B cell (primary cell): ENCODE measurements at regions not wholly inside any gene's neighbourhood (a gene's known extent, or its start where the extent isn't known, plus 50 kb on each side); places are given as distances from the start of the nearest gene placed in this dataset.

ENCODE experiments used
- ATAC-seq: fragments of 200-7000 bp; cut with Tn5 transposase; one replicate; pipeline ENCODE4 v1.10.0; 2021; ENCODE audit warnings: low read depth, mild to moderate bottlenecking, moderate number of reproducible peaks, moderate library complexity
- CTCF ChIA-PET: fragments of 350-600 bp; sonication (Branson Sonifier 250); formaldehyde crosslinking; loops from one replicate; lab custom pipeline; 2021; ENCODE audit warnings: antibody characterized with exemption, inconsistent platforms; lab: Charles Lee
- POLR2A ChIA-PET: fragments of 350-600 bp; sonication (Branson Sonifier 250); formaldehyde crosslinking; loops from one replicate; lab custom pipeline; 2021; ENCODE audit warnings: antibody characterized with exemption; lab: Charles Lee
- DNase-seq: peaks from one replicate; pipeline ENCODE4 v3.0.0; 2013
- H2AFZ ChIP-seq: 2 replicates; pipeline ENCODE4 v1.6.1; 2012; ENCODE audit warnings: mild to moderate bottlenecking, low read depth, low read length; ENCODE audit not compliant: insufficient read depth, poor library complexity, severe bottlenecking
- H3K27ac ChIP-seq, 2 donors: 1 replicate in 1 of 2; 2 replicates in 1 of 2; pipeline ENCODE4 v1.5.1; 2012 to 2013; ENCODE audit warnings: low read length in 2 of 2, mild to moderate bottlenecking in 2 of 2, moderate library complexity in 1 of 2
- H3K27me3 ChIP-seq, 4 experiments: fragments of 200-600 bp in 1 of 4; sonication (generic) in 1 of 4; replicated peaks in 1 of 4; 1 replicate in 2 of 4; 2 replicates in 2 of 4; pipeline versions ENCODE4 v1.6.1 to v1.7.0; 2013 to 2016; ENCODE audit warnings: low read length in 3 of 4, mild to moderate bottlenecking in 2 of 4, mixed read lengths in 1 of 4, moderate library complexity in 1 of 4; ENCODE audit not compliant: insufficient read depth in 4 of 4, control insufficient read depth in 3 of 4; ENCODE audit errors: control extremely low read depth in 1 of 4
- H3K36me3 ChIP-seq, 2 experiments: replicated peaks in 1 of 2; 1 replicate in 1 of 2; 2 replicates in 1 of 2; pipeline versions ENCODE4 v1.6.1 to v1.7.1; 2013; ENCODE audit warnings: low read length in 1 of 2; ENCODE audit not compliant: insufficient read depth in 2 of 2, control insufficient read depth in 1 of 2; ENCODE audit errors: control extremely low read depth in 1 of 2, extremely low read depth in 1 of 2
- H3K4me1 ChIP-seq, 2 donors: fragments of 200-600 bp in 1 of 2; sonication (generic) in 1 of 2; 1 replicate in 1 of 2; 2 replicates in 1 of 2; pipeline versions ENCODE4 v1.5.1 to v1.6.1; 2013 to 2017; ENCODE audit warnings: low read length in 2 of 2; ENCODE audit not compliant: control insufficient read depth in 2 of 2, insufficient read depth in 2 of 2
- H3K4me2 ChIP-seq: replicated peaks from 2 replicates; pipeline ENCODE3; 2012; ENCODE audit warnings: mild to moderate bottlenecking, low read depth, low read length; ENCODE audit not compliant: poor library complexity, severe bottlenecking
- H3K4me3 ChIP-seq, 5 experiments: fragments of 200-600 bp in 1 of 5; sonication (generic) in 1 of 5; 1 replicate in 3 of 5; 2 replicates in 2 of 5; pipeline versions ENCODE4 v1.5.1 to v1.7.0; 2011 to 2016; ENCODE audit warnings: low read length in 4 of 5, mild to moderate bottlenecking in 4 of 5, low read depth in 2 of 5, control low read depth in 1 of 5, moderate library complexity in 1 of 5; ENCODE audit not compliant: insufficient read depth in 1 of 5; ENCODE audit errors: control extremely low read depth in 1 of 5, extremely low read depth in 1 of 5
- H3K79me2 ChIP-seq: fragments of 200-600 bp; sonication (generic); one replicate; pipeline ENCODE4 v1.6.0; 2016; ENCODE audit warnings: low read length; ENCODE audit not compliant: control insufficient read depth, insufficient read depth
- H3K9ac ChIP-seq: fragments of 200-600 bp; sonication (generic); 2 replicates; pipeline ENCODE4 v1.6.1; 2017; ENCODE audit warnings: mild to moderate bottlenecking, low read length, moderate library complexity
- H3K9me3 ChIP-seq, 3 donors: one replicate each; pipeline versions ENCODE4 v1.6.1 to v1.7.1; 2013; ENCODE audit warnings: low read length in 2 of 3; ENCODE audit not compliant: control insufficient read depth in 2 of 3, insufficient read depth in 1 of 3; ENCODE audit errors: control extremely low read depth in 1 of 3
- H4K20me1 ChIP-seq: 2 replicates; pipeline ENCODE4 v1.6.0; 2012; ENCODE audit warnings: mild to moderate bottlenecking, low read length; ENCODE audit not compliant: insufficient read depth, control insufficient read depth, poor library complexity, severe bottlenecking
- H3K27ac Mint-ChIP-seq: one replicate; pipeline ENCODE4 v1.8.0; 2021; ENCODE audit warnings: mixed read lengths
- H3K27me3 Mint-ChIP-seq: one replicate; pipeline ENCODE4 v1.8.0; 2021; ENCODE audit warnings: mixed read lengths
- H3K4me1 Mint-ChIP-seq: one replicate; pipeline ENCODE4 v1.8.0; 2021; ENCODE audit warnings: mixed read lengths
- H3K4me3 Mint-ChIP-seq: one replicate; pipeline ENCODE4 v1.8.0; 2021; ENCODE audit warnings: mixed read lengths
- H3K9me3 Mint-ChIP-seq: one replicate; pipeline ENCODE4 v1.8.0; 2022; ENCODE audit warnings: mixed read lengths; ENCODE audit not compliant: insufficient read depth
- EZH2 ChIP-seq: IDR thresholded peaks from 2 replicates; pipeline ENCODE4 v1.6.1; 2012; ENCODE audit warnings: borderline replicate concordance, low read depth, mild to moderate bottlenecking, moderate library complexity, low read length; ENCODE audit not compliant: insufficient read depth, poor library complexity, severe bottlenecking
- WGBS: methylation state at CpG from one replicate; pipeline ENCODE4 v1.1.5; 2013; ENCODE audit warnings: missing lambda C conversion rate; ENCODE audit not compliant: insufficient coverage; 5-methylcytosine and 5-hydroxymethylcytosine counted together
- intact Hi-C: fragments of 100-400 bp; cut with micrococcal nuclease; formaldehyde crosslinking; loops from one replicate; pipeline ENCODE4 v1.10.0; 2022
- TF ChIP-seq, protein P1 (sequence below): fragments of 200-600 bp; IDR thresholded peaks from one replicate; pipeline ENCODE4 v1.8.0; 2022; ENCODE audit warnings: antibody characterized with exemption, mild to moderate bottlenecking

DNA sequence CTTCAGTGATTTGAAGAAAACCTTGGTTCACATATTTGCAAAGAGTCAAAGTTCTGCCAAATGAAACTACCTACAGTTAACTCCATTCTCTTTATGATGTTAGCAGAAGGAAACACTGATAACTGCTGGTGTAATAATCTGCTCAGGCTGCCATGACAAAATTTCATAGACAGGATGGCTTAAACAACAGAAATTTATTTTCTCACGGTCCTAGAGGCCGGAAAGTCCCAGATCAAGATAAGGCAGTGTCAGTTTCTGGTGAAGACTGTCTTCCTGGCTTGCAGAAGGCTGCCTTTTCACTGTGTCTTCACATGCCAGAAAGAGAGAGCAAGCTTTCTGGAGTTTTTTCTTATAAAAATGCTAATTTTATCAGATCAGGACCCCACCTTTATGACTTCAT, 102.4 kb upstream of the PARP8 start:
- Histone ChIP-seq H3K27me3 (no peaks in the 10 kb centered on the region), H3K9ac (no peak overlapping the region), H2AFZ (no peak overlapping the region), H3K4me2 (no peak overlapping the region), H3K36me3 (no peaks in the 10 kb centered on the region), H3K4me1 (peaks cover 0 to 6% of the 10 kb centered on the region in 2 donors), H3K27ac (no peak overlapping the region), H3K79me2 (no peaks in the 10 kb centered on the region), H4K20me1 (no peaks in the 10 kb centered on the region), H3K4me3 (no peak overlapping the region), H3K9me3 (peaks cover 0 to 3% (median 3%) of the 10 kb centered on the region in 3 donors)
- Mint-ChIP-seq H3K27ac (no peak overlapping the region), H3K4me1 (peaks cover 7% of the 10 kb centered on the region), H3K4me3 (no peak overlapping the region), H3K9me3 (peaks cover 6% of the 10 kb centered on the region), H3K27me3 (no peaks in the 10 kb centered on the region)
- POLR2A ChIA-PET = no interaction called here
- ATAC-seq = no peak
- DNase-seq = no peak
- WGBS = no CpG with 5 or more reads among the region's 2 CpGs
- intact Hi-C loops = no loop called here
- TF ChIP-seq, protein P1, sequence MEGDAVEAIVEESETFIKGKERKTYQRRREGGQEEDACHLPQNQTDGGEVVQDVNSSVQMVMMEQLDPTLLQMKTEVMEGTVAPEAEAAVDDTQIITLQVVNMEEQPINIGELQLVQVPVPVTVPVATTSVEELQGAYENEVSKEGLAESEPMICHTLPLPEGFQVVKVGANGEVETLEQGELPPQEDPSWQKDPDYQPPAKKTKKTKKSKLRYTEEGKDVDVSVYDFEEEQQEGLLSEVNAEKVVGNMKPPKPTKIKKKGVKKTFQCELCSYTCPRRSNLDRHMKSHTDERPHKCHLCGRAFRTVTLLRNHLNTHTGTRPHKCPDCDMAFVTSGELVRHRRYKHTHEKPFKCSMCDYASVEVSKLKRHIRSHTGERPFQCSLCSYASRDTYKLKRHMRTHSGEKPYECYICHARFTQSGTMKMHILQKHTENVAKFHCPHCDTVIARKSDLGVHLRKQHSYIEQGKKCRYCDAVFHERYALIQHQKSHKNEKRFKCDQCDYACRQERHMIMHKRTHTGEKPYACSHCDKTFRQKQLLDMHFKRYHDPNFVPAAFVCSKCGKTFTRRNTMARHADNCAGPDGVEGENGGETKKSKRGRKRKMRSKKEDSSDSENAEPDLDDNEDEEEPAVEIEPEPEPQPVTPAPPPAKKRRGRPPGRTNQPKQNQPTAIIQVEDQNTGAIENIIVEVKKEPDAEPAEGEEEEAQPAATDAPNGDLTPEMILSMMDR = no peak
- TF ChIP-seq EZH2 = no peak
- CTCF ChIA-PET = no interaction called here

DNA sequence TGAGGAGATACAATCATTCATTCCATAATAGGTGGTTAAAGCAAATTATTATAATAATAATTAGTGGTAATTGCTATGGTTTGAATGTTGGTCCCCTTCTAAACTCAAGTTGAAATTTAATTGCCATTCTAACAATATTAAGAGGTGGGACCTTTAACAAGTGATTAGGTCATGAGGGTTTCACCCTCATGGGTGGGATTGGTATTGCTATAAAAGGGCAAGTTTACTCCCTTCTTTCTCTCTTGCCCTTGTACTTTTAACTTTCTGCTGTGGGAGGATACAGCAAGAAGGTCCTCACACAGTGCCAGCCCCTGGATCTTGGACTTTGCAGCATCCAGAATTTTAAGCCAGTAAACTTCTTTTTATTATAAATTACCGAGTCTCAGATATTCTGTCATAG, 101.9 kb upstream of the PARP8 start:
- no CpG with 5 or more reads among the region's 1 CpG for WGBS
- ChIA-PET POLR2A (no interaction called here), CTCF (no interaction called here)
- Histone ChIP-seq H4K20me1 (no peaks in the 10 kb centered on the region), H3K9ac (no peak overlapping the region), H3K27me3 (no peaks in the 10 kb centered on the region), H3K4me3 (no peak overlapping the region), H3K4me1 (peaks cover 0 to 6% of the 10 kb centered on the region in 2 donors), H3K4me2 (no peak overlapping the region), H3K36me3 (no peaks in the 10 kb centered on the region), H3K27ac (no peak overlapping the region), H2AFZ (no peak overlapping the region), H3K9me3 (peaks cover 0 to 3% (median 3%) of the 10 kb centered on the region in 3 donors), H3K79me2 (no peaks in the 10 kb centered on the region)
- Mint-ChIP-seq H3K9me3 (peaks cover 6% of the 10 kb centered on the region), H3K4me1 (peaks cover 7% of the 10 kb centered on the region), H3K27me3 (no peaks in the 10 kb centered on the region), H3K27ac (no peak overlapping the region), H3K4me3 (no peak overlapping the region)
- intact Hi-C loops = no loop called here
- TF ChIP-seq, protein P1 = no peak
- TF ChIP-seq EZH2 = no peak
- ATAC-seq = no peak
- no peak for DNase-seq
